ENCODE measurements at regions not wholly inside any gene's neighbourhood (a gene's known extent, or its start where the extent isn't known, plus 50 kb on each side); places are given as distances from the start of the nearest gene placed in this dataset.

DNA sequence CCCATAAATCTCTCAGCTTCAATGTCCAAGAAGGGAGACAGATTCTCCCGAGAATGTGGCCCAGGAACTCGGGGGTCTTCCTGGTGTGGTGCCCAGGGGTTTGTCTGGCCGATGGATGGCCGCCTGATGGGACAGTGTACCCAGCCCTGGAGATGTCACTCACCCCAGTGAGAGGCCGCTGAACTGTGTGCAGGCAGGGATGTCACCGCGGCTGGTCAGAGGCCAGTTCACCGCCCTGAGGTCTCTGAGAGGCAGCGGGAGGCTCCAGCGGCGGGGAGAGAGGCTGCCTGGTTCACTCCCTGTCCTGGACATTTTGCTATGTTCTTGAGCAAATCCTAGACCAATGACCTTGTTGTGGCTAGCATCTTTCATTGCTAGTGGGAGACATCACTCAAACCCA lies 1349.5 kb downstream of the BRD1 start:
- TF ChIP-seq POLR2AphosphoS5 (IDR thresholded peaks at IDR 0.05) (no peak), CTCF (IDR thresholded peaks at IDR 0.05 in 8 of 11, conservative IDR thresholded peaks at IDR 0.05 in 3 of 11) (no peak), POLR2A (IDR thresholded peaks at IDR 0.05) (no peak)

Measured in spleen (tissue), 7 donors.